CD14-positive monocyte (primary cell): ENCODE measurements at regions not wholly inside any gene's neighbourhood (a gene's known extent, or its start where the extent isn't known, plus 50 kb on each side); places are given as distances from the start of the nearest gene placed in this dataset.

Experiments
- DNase-seq, 3 donors: peaks; one replicate each; pipeline ENCODE4 v3.0.0-alpha.2; 2011 to 2022
- H2AFZ ChIP-seq: 2 replicates; pipeline ENCODE4 v1.6.0; 2012; ENCODE audit warnings: mild to moderate bottlenecking, low read depth, low read length, inconsistent platforms; ENCODE audit not compliant: insufficient read depth, poor library complexity, severe bottlenecking
- H3K27ac ChIP-seq, 2 donors: 1 replicate in 1 of 2; 2 replicates in 1 of 2; pipeline ENCODE4 v1.5.1; 2012 to 2013; ENCODE audit warnings: low read length in 2 of 2, control low read depth in 1 of 2, inconsistent platforms in 1 of 2, low read depth in 1 of 2, mild to moderate bottlenecking in 1 of 2
- H3K27me3 ChIP-seq, 2 donors: one replicate each; pipeline versions ENCODE4 v1.6.0 to v1.6.1; 2011 to 2013; ENCODE audit warnings: low read length in 2 of 2; ENCODE audit not compliant: control insufficient read depth in 2 of 2, insufficient read depth in 2 of 2
- H3K36me3 ChIP-seq, 2 donors: replicated peaks in 1 of 2; 1 replicate in 1 of 2; 2 replicates in 1 of 2; pipeline versions ENCODE4 v1.5.1 to v1.6.1; 2012 to 2013; ENCODE audit warnings: low read length in 2 of 2, control low read depth in 1 of 2, inconsistent platforms in 1 of 2, mild to moderate bottlenecking in 1 of 2; ENCODE audit not compliant: insufficient read depth in 2 of 2, control insufficient read depth in 1 of 2
- H3K4me1 ChIP-seq, 2 donors: 1 replicate in 1 of 2; 2 replicates in 1 of 2; pipeline versions ENCODE4 v1.5.1 to v1.6.1; 2012 to 2013; ENCODE audit warnings: low read length in 2 of 2, control low read depth in 1 of 2, inconsistent platforms in 1 of 2, mild to moderate bottlenecking in 1 of 2, moderate library complexity in 1 of 2; ENCODE audit not compliant: insufficient read depth in 2 of 2, control insufficient read depth in 1 of 2
- H3K4me2 ChIP-seq: replicated peaks from 2 replicates; pipeline ENCODE3; 2012; ENCODE audit warnings: low read length, moderate library complexity, mild to moderate bottlenecking; ENCODE audit not compliant: poor library complexity, severe bottlenecking; ENCODE audit errors: extremely low read depth
- H3K4me3 ChIP-seq, 3 experiments: fragments of 200-600 bp in 1 of 3; sonication (generic) in 1 of 3; replicated peaks in 1 of 3; 1 replicate in 2 of 3; 2 replicates in 1 of 3; pipeline ENCODE4 v1.5.1; 2011 to 2013; ENCODE audit warnings: low read length in 3 of 3, mild to moderate bottlenecking in 3 of 3, control low read depth in 2 of 3, low read depth in 2 of 3, inconsistent platforms in 1 of 3, moderate library complexity in 1 of 3
- H3K79me2 ChIP-seq: 2 replicates; pipeline ENCODE4 v1.6.0; 2012; ENCODE audit warnings: mild to moderate bottlenecking, control low read depth, inconsistent platforms, low read length, moderate library complexity; ENCODE audit not compliant: insufficient read depth
- H3K9ac ChIP-seq: 2 replicates; pipeline ENCODE4 v1.6.0; 2017; ENCODE audit warnings: low read length, mild to moderate bottlenecking; ENCODE audit not compliant: insufficient read depth, poor library complexity, severe bottlenecking
- H3K9me3 ChIP-seq, 2 donors: replicated peaks in 1 of 2; 1 replicate in 1 of 2; 2 replicates in 1 of 2; pipeline versions ENCODE4 v1.5.1 to v1.6.1; 2012 to 2013; ENCODE audit warnings: low read length in 2 of 2, control low read depth in 1 of 2; ENCODE audit not compliant: control insufficient read depth in 1 of 2, insufficient read depth in 1 of 2
- H4K20me1 ChIP-seq: 2 replicates; pipeline ENCODE4 v1.6.0; 2012; ENCODE audit warnings: mild to moderate bottlenecking, low read length, control low read depth, moderate library complexity; ENCODE audit not compliant: insufficient read depth
- H3K27ac Mint-ChIP-seq, 7 donors: one replicate each; pipeline ENCODE4 v1.8.0; 2020; ENCODE audit warnings: mild to moderate bottlenecking in 7 of 7, mixed read lengths in 7 of 7, moderate library complexity in 6 of 7, inconsistent platforms in 2 of 7
- H3K27me3 Mint-ChIP-seq, 3 donors: one replicate each; pipeline ENCODE4 v1.8.0; 2021 to 2022; ENCODE audit warnings: low read depth in 3 of 3, mild to moderate bottlenecking in 3 of 3, mixed read lengths in 3 of 3, moderate library complexity in 3 of 3, inconsistent platforms in 1 of 3
- H3K36me3 Mint-ChIP-seq, 2 donors: one replicate each; pipeline ENCODE4 v1.8.0; 2020; ENCODE audit warnings: mixed read lengths in 2 of 2, inconsistent platforms in 1 of 2, mild to moderate bottlenecking in 1 of 2
- H3K4me1 Mint-ChIP-seq: one replicate; pipeline ENCODE4 v1.8.0; 2020; ENCODE audit warnings: mild to moderate bottlenecking, mixed read lengths
- H3K4me3 Mint-ChIP-seq, 2 donors: one replicate each; pipeline ENCODE4 v1.8.0; 2020; ENCODE audit warnings: mild to moderate bottlenecking in 2 of 2, mixed read lengths in 2 of 2, moderate library complexity in 1 of 2
- H3K9me3 Mint-ChIP-seq, 7 donors: one replicate each; pipeline ENCODE4 v1.8.0; 2020 to 2022; ENCODE audit warnings: mixed read lengths in 7 of 7, mild to moderate bottlenecking in 6 of 7, moderate library complexity in 6 of 7, inconsistent platforms in 2 of 7
- WGBS: methylation state at CpG from one replicate; pipeline ENCODE4 v1.1.5; 2013; ENCODE audit warnings: missing lambda C conversion rate; ENCODE audit not compliant: insufficient coverage; 5-methylcytosine and 5-hydroxymethylcytosine counted together
- intact Hi-C, 2 donors: fragments of 100-400 bp; cut with micrococcal nuclease; formaldehyde crosslinking; loops; one replicate each; pipeline versions ENCODE4 v1.15.0 to v1.15.1; 2023
- TF ChIP-seq, protein P1 (sequence below): fragments of 200-600 bp; IDR thresholded peaks from one replicate; pipeline ENCODE4 v1.8.0; 2022; ENCODE audit warnings: antibody characterized with exemption, mild to moderate bottlenecking

DNA sequence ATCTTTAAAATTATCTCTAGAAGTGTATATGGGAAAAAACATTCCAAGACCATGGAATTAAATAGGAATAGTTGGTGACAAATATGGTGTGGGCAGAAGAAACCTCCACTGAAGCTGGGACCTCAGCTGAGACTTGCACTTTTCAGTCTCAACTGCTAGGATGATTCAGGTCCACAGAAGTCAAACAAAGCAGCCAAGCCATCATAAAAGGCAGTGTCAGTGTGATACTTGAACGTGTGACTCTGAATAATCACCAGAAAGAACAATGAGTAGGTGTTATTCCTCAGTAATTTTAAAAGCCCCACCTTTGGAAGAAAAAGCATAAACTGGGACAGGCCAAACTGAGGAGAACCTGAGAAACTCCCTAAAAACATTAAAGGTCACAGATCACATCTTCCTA lies 90.7 kb downstream of the ZNF281 start:
- no peak overlapping the region for H3K4me3 Mint-ChIP-seq
- intact Hi-C loops = no loop called here
- no peaks in the 10 kb centered on the region for H4K20me1 ChIP-seq
- H3K4me2 ChIP-seq = no peak overlapping the region
- H2AFZ ChIP-seq = no peak overlapping the region
- TF ChIP-seq, protein P1, sequence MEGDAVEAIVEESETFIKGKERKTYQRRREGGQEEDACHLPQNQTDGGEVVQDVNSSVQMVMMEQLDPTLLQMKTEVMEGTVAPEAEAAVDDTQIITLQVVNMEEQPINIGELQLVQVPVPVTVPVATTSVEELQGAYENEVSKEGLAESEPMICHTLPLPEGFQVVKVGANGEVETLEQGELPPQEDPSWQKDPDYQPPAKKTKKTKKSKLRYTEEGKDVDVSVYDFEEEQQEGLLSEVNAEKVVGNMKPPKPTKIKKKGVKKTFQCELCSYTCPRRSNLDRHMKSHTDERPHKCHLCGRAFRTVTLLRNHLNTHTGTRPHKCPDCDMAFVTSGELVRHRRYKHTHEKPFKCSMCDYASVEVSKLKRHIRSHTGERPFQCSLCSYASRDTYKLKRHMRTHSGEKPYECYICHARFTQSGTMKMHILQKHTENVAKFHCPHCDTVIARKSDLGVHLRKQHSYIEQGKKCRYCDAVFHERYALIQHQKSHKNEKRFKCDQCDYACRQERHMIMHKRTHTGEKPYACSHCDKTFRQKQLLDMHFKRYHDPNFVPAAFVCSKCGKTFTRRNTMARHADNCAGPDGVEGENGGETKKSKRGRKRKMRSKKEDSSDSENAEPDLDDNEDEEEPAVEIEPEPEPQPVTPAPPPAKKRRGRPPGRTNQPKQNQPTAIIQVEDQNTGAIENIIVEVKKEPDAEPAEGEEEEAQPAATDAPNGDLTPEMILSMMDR = no peak
- no peaks in the 10 kb centered on the region for H3K36me3 ChIP-seq
- no peak for DNase-seq
- H3K9me3 Mint-ChIP-seq = peaks cover 0 to 2% (median 0%) of the 10 kb centered on the region in 7 donors
- H3K27ac Mint-ChIP-seq = no peak overlapping the region
- no CpG with 5 or more reads among the region's 1 CpG for WGBS
- H3K27me3 Mint-ChIP-seq = no peaks in the 10 kb centered on the region
- H3K9me3 ChIP-seq = peaks cover 0 to 2% of the 10 kb centered on the region in 2 donors
- H3K79me2 ChIP-seq = no peaks in the 10 kb centered on the region
- no peaks in the 10 kb centered on the region for H3K36me3 Mint-ChIP-seq
- H3K27me3 ChIP-seq = no peaks in the 10 kb centered on the region
- no peaks in the 10 kb centered on the region for H3K4me1 ChIP-seq
- no peak overlapping the region for H3K9ac ChIP-seq
- H3K4me1 Mint-ChIP-seq = peaks cover 6% of the 10 kb centered on the region
- H3K27ac ChIP-seq = no peak overlapping the region
- H3K4me3 ChIP-seq = no peak overlapping the region

- Mint-ChIP-seq H3K4me3 (no peak overlapping the region), H3K27me3 (peaks cover 0 to 1% (median 0%) of the 10 kb centered on the region in 3 donors), H3K27ac (no peak overlapping the region), H3K4me1 (peaks cover 11% of the 10 kb centered on the region), H3K9me3 (no peaks in the 10 kb centered on the region), H3K36me3 (no peaks in the 10 kb centered on the region)
- no peak overlapping the region for H3K27ac ChIP-seq
- no peaks in the 10 kb centered on the region for H3K36me3 ChIP-seq
- no peak overlapping the region for H3K9ac ChIP-seq
- no peaks in the 10 kb centered on the region for H3K27me3 ChIP-seq
- H3K9me3 ChIP-seq = no peaks in the 10 kb centered on the region
- WGBS = no CpG with 5 or more reads among the region's 2 CpGs
- intact Hi-C loops = no loop called here
- no peak overlapping the region for H3K4me3 ChIP-seq
- H4K20me1 ChIP-seq = no peaks in the 10 kb centered on the region
- DNase-seq = no peak
- H2AFZ ChIP-seq = no peak overlapping the region
- H3K4me2 ChIP-seq = no peak overlapping the region
- peaks cover 0 to under 1% of the 10 kb centered on the region in 2 donors for H3K4me1 ChIP-seq
- TF ChIP-seq, protein P1 = no peak
- no peaks in the 10 kb centered on the region for H3K79me2 ChIP-seq
Measured at GRCh38 chr1:200317236-200317635, 92.6 kb downstream of the ZNF281 start.
